ENCODE measurements at regions not wholly inside any gene's neighbourhood (a gene's known extent, or its start where the extent isn't known, plus 50 kb on each side); places are given as distances from the start of the nearest gene placed in this dataset.
A peak's percentile ranks its signal among the peaks of the same experiment; 100 is the strongest.
"Not testable (repeated sequence)": the region's sequence is repeated elsewhere in the genome, so short reads cannot be mapped to it uniquely, and the experiment has no call there.

- DNase-seq = no peak
These were observed 102.1 kb upstream of the ZNF746 start for GRCh38 chr7:149599636-149600206.

- peak; percentile 59 for DNase-seq
These were observed 101.2 kb upstream of the ZNF746 start for GRCh38 chr7:149598721-149599308.

- not testable (repeated sequence) for DNase-seq
These were observed 100.2 kb upstream of the ZNF746 start for GRCh38 chr7:149597789-149598188.

GRCh38 chr7:149595541-149595940 is 97.9 kb upstream of the ZNF746 start:
- no peak for DNase-seq

GRCh38 chr7:149595078-149595477 is 97.5 kb upstream of the ZNF746 start:
- DNase-seq = no peak

- no peak for DNase-seq
These were observed 91.3 kb upstream of the ZNF746 start for GRCh38 chr7:149588930-149589329.

GRCh38 chr7:149586646-149587645 is 89.3 kb upstream of the ZNF746 start:
- no peak for DNase-seq

GRCh38 chr7:149584530-149584929 is 86.9 kb upstream of the ZNF746 start:
- DNase-seq = no peak

GRCh38 chr7:149584009-149584408 is 86.4 kb upstream of the ZNF746 start:
- no peak for DNase-seq

GRCh38 chr7:149580328-149580727 is 82.7 kb upstream of the ZNF746 start:
- no peak for DNase-seq

GRCh38 chr7:149579365-149579764 is 81.8 kb upstream of the ZNF746 start:
- DNase-seq = not testable (repeated sequence)

GRCh38 chr7:149574428-149574827 is 76.8 kb upstream of the ZNF746 start:
- DNase-seq = not testable (repeated sequence)

- DNase-seq = no peak
These were observed 75.9 kb upstream of the ZNF746 start for GRCh38 chr7:149573519-149573918.

- not testable (repeated sequence) for DNase-seq
These were observed 75.3 kb upstream of the ZNF746 start for GRCh38 chr7:149572920-149573319.

GRCh38 chr7:149570784-149571183 is 73.2 kb upstream of the ZNF746 start:
- DNase-seq = no peak

- no peak for DNase-seq
These were observed 72.3 kb upstream of the ZNF746 start for GRCh38 chr7:149569726-149570422.

GRCh38 chr7:149569025-149569725 is 71.6 kb upstream of the ZNF746 start:
- no peak for DNase-seq

GRCh38 chr7:149568218-149568617 is 70.6 kb upstream of the ZNF746 start:
- no peak for DNase-seq

GRCh38 chr7:149566103-149566502 is 68.5 kb upstream of the ZNF746 start:
- DNase-seq = no peak

- DNase-seq = no peak
These were observed 67.4 kb upstream of the ZNF746 start for GRCh38 chr7:149565096-149565382.

GRCh38 chr7:149564340-149565095 is 66.9 kb upstream of the ZNF746 start:
- DNase-seq = no peak

GRCh38 chr7:149562602-149563001 is 65.0 kb upstream of the ZNF746 start:
- no peak for DNase-seq
